ENCODE measurements at regions not wholly inside any gene's neighbourhood (a gene's known extent, or its start where the extent isn't known, plus 50 kb on each side); places are given as distances from the start of the nearest gene placed in this dataset.

GRCh38 chr9:79028101-79028500 is 543.7 kb upstream of the TLE4 start:
- H3K4me3 ChIP-seq (ENCODE audit: low read depth, poor library complexity, severe bottlenecking) = no peak overlapping the region
- WGBS, 2 donors = 32 to 38% methylated on average over 3 of the region's 3 CpGs
- intact Hi-C loops (cut with DNase I; ENCODE audit: low total_unique reads) = no loop called here
- TF ChIP-seq CTCF (IDR thresholded peaks at IDR 0.05) (no peak), POLR2A (IDR thresholded peaks at IDR 0.05) (no peak)
- no peak for DNase-seq (ENCODE audit: low spot score in 2 of 2)

- no peak overlapping the region for H3K4me3 ChIP-seq (ENCODE audit: low read depth, poor library complexity, severe bottlenecking)
- no peak for TF ChIP-seq CTCF (IDR thresholded peaks at IDR 0.05)
- no peak for TF ChIP-seq POLR2A (IDR thresholded peaks at IDR 0.05)
- no peak for DNase-seq (ENCODE audit: low spot score in 2 of 2)
- intact Hi-C loops (cut with DNase I; ENCODE audit: low total_unique reads) = no loop called here
- 91 to 92% methylated on average over 4 of the region's 4 CpGs for WGBS, 2 donors
These were observed 537.2 kb upstream of the TLE4 start for GRCh38 chr9:79034583-79034982.

GRCh38 chr9:79037338-79037737 is 534.4 kb upstream of the TLE4 start:
- intact Hi-C loops (cut with DNase I; ENCODE audit: low total_unique reads) = no loop called here
- TF ChIP-seq CTCF (IDR thresholded peaks at IDR 0.05) (no peak), POLR2A (IDR thresholded peaks at IDR 0.05) (no peak)
- DNase-seq (ENCODE audit: low spot score in 2 of 2) = no peak
- WGBS, 2 donors = 88 to 95% methylated on average over 19 of the region's 19 CpGs
- no peak overlapping the region for H3K4me3 ChIP-seq (ENCODE audit: low read depth, poor library complexity, severe bottlenecking)

GRCh38 chr9:79040671-79041070 is 531.1 kb upstream of the TLE4 start:
- intact Hi-C loops (cut with DNase I; ENCODE audit: low total_unique reads) = no loop called here
- 63 to 65% methylated on average over 2 of the region's 2 CpGs for WGBS, 2 donors
- H3K4me3 ChIP-seq (ENCODE audit: low read depth, poor library complexity, severe bottlenecking) = no peak overlapping the region
- DNase-seq (ENCODE audit: low spot score in 2 of 2) = no peak
- no peak for TF ChIP-seq POLR2A (IDR thresholded peaks at IDR 0.05)
- TF ChIP-seq CTCF (IDR thresholded peaks at IDR 0.05) = no peak

GRCh38 chr9:79041266-79041665 is 530.5 kb upstream of the TLE4 start:
- H3K4me3 ChIP-seq (ENCODE audit: low read depth, poor library complexity, severe bottlenecking) = no peak overlapping the region
- intact Hi-C loops (cut with DNase I; ENCODE audit: low total_unique reads) = no loop called here
- TF ChIP-seq POLR2A (IDR thresholded peaks at IDR 0.05) = no peak
- TF ChIP-seq CTCF (IDR thresholded peaks at IDR 0.05) = no peak
- DNase-seq (ENCODE audit: low spot score in 2 of 2) = no peak
- WGBS, 2 donors = 52 to 53% methylated on average over 1 of the region's 1 CpG

GRCh38 chr9:79043916-79044315 is 527.8 kb upstream of the TLE4 start:
- WGBS, 2 donors = 41 to 58% methylated on average over 7 of the region's 7 CpGs
- intact Hi-C loops (cut with DNase I; ENCODE audit: low total_unique reads) = no loop called here
- no peak overlapping the region for H3K4me3 ChIP-seq (ENCODE audit: low read depth, poor library complexity, severe bottlenecking)
- no peak for DNase-seq (ENCODE audit: low spot score in 2 of 2)
- TF ChIP-seq CTCF (IDR thresholded peaks at IDR 0.05) = no peak
- TF ChIP-seq POLR2A (IDR thresholded peaks at IDR 0.05) = no peak
